ENCODE measurements at regions not wholly inside any gene's neighbourhood (a gene's known extent, or its start where the extent isn't known, plus 50 kb on each side); places are given as distances from the start of the nearest gene placed in this dataset.

DNA sequence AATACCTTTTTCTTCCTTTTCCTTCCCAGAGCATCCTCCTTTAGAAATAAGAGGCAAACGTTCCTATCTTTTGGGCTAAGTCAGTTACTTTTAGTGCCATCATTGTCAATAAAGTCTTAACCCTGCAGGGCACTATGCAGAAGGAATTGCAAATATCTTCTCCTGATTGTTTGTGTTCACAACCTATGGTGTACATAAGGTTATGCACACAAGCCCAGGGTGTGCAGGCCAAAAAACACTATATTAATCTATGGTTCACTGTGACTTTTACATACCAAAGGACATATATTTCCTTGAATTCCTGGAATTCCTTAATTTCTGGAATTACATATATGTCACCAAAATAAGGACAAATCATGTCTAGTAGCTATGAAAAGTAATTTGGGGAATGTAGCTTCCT is 493.5 kb downstream of the MTRR start:
- H3K27ac Mint-ChIP-seq: no peak overlapping the region
- ATAC-seq: no peak
- no peaks in the 10 kb centered on the region for H3K27me3 Mint-ChIP-seq
- no peak overlapping the region for H3K4me3 Mint-ChIP-seq
- DNase-seq: no peak
- no peaks in the 10 kb centered on the region for H3K4me1 Mint-ChIP-seq
- no peaks in the 10 kb centered on the region for H3K36me3 Mint-ChIP-seq (ENCODE audit: low read depth)
- H3K9me3 Mint-ChIP-seq: no peaks in the 10 kb centered on the region

DNA sequence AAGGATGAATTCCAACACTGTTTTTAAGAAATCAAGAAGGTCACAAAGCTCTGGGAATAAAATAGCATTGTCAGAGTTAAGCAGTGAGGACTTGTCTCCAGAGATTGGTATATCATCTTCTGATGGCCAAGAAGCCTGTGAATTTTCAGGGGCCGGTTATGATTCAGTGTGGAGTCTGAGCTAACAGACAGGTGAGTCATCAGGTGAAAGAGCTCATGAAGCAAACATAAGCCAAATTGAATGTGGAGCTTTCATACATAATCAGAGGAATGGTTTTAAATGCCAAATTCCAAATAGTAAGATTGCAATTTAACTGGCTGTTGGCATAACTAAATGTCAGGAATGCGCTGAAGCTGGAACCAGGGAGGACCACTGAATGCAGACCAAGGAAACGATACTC is 494.2 kb downstream of the MTRR start:
- H3K36me3 Mint-ChIP-seq (ENCODE audit: low read depth): no peaks in the 10 kb centered on the region
- H3K4me1 Mint-ChIP-seq: no peaks in the 10 kb centered on the region
- DNase-seq (no peak), ATAC-seq (no peak)
- H3K27ac Mint-ChIP-seq: no peak overlapping the region
- no peaks in the 10 kb centered on the region for H3K27me3 Mint-ChIP-seq
- H3K4me3 Mint-ChIP-seq: no peak overlapping the region
- no peaks in the 10 kb centered on the region for H3K9me3 Mint-ChIP-seq

DNA sequence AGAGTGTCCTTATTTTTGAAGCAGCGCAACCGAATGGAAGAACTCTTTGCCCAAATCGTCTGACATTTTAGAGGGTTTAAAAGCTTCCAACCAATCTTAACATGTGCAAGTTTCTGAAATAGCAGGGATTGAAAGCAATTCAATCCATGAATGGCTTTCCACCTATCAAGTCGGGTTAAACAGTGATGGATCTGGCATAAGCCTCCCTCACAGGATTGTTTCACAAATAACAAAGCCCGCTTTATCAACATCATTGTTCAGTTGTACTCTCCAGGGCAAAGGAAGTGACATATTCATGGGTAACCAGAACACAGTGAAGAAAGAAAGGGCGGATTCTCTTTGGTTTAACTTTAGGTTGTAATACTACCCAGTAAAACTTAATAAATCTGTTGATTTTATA is 497.3 kb downstream of the MTRR start:
- no peak overlapping the region for H3K27ac Mint-ChIP-seq
- no peak for DNase-seq
- H3K36me3 Mint-ChIP-seq (ENCODE audit: low read depth): no peaks in the 10 kb centered on the region
- no peaks in the 10 kb centered on the region for H3K27me3 Mint-ChIP-seq
- H3K4me1 Mint-ChIP-seq: no peaks in the 10 kb centered on the region
- ATAC-seq: no peak
- no peaks in the 10 kb centered on the region for H3K9me3 Mint-ChIP-seq
- no peak overlapping the region for H3K4me3 Mint-ChIP-seq

DNA sequence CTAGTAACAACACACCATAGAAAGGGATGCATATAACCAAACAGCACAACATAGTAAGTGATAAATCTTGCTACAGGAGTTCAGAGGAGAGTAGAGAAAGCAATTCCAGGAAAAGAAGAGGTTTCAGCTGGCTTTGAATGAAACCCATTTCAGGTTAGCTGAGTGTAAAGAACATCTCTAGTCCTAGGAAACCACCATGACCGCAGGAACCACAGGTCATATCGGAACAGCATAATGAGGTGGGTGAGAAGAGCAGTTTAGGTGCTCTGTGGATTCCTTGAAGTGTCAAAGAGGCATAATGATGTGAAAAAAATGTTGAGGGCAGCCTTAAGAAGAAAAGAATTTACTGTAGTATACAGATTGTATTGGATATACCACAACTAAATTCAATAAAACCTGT is 507.5 kb downstream of the MTRR start:
- Mint-ChIP-seq H3K36me3 (ENCODE audit: low read depth) (no peaks in the 10 kb centered on the region), H3K9me3 (peaks cover 11% of the 10 kb centered on the region), H3K27me3 (no peaks in the 10 kb centered on the region), H3K27ac (no peak overlapping the region), H3K4me1 (no peaks in the 10 kb centered on the region), H3K4me3 (no peak overlapping the region)
- DNase-seq: no peak
- ATAC-seq: no peak

DNA sequence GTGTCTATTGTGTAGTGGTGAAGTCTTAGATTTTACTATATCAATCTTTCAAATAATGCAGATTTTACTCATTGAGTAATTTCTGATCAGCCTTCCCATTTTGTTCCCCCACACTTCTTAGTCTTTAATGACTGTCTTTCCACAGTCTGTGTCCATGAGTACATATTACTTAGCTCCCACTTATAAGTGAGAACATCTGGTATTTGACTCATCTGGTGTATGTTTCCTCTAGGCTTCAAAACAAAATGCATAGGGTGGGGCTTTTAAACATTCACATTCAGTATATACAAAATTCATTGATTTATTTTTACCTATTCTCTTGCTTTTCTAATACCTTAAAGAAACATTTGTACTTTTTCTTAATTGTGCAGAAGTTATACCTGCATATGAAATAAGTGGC is 513.0 kb downstream of the MTRR start:
- Mint-ChIP-seq H3K36me3 (ENCODE audit: low read depth) (no peaks in the 10 kb centered on the region), H3K27ac (no peak overlapping the region), H3K4me3 (no peak overlapping the region), H3K27me3 (peaks cover 2% of the 10 kb centered on the region), H3K9me3 (peaks cover 3% of the 10 kb centered on the region), H3K4me1 (no peaks in the 10 kb centered on the region)
- no peak for ATAC-seq
- no peak for DNase-seq

DNA sequence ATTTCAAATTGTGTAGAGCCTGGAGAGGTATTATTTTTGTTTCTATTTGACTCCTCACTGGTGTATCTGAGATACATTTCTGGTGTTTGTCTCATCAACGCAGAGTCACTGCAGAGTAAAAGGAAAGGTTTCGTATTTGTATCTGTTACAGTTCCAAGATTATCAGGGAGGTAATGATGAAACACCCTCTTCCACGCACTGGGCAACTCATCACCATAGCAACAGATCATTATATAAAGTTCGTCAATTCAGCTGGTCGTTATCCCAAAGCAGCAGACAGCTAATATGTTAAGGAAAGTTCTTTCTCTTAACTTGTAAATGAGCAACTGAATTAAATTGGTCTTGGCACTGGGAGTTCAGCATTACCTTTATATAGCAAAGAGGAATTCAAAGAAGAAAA is 513.5 kb downstream of the MTRR start:
- H3K4me3 Mint-ChIP-seq: no peak overlapping the region
- no peak for ATAC-seq
- DNase-seq: no peak
- H3K27me3 Mint-ChIP-seq: peaks cover 2% of the 10 kb centered on the region
- H3K4me1 Mint-ChIP-seq: no peaks in the 10 kb centered on the region
- no peaks in the 10 kb centered on the region for H3K36me3 Mint-ChIP-seq (ENCODE audit: low read depth)
- H3K27ac Mint-ChIP-seq: no peak overlapping the region
- peaks cover 3% of the 10 kb centered on the region for H3K9me3 Mint-ChIP-seq

DNA sequence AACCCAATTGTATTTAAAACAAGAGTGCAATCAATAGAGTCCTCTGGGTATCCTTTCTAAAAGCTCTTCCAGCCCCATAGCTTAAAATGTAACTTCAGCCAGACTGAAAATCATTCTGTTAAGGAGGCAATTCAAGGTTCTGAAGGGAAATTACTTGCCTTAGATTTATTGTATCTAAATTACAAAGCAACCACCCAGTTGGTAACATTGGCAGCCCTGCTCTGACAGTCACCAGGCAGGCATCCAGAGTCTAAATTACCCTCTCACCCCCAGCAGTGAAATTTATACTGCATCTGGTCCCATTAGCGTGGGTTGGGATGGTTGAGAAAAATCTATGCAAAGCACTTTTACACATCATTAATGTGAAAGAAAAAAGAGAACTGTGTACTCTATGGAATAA is 514.7 kb downstream of the MTRR start:
- Mint-ChIP-seq H3K9me3 (no peaks in the 10 kb centered on the region), H3K27me3 (peaks cover 2% of the 10 kb centered on the region), H3K4me1 (no peaks in the 10 kb centered on the region), H3K36me3 (ENCODE audit: low read depth) (no peaks in the 10 kb centered on the region), H3K27ac (no peak overlapping the region), H3K4me3 (no peak overlapping the region)
- DNase-seq (no peak), ATAC-seq (no peak)

DNA sequence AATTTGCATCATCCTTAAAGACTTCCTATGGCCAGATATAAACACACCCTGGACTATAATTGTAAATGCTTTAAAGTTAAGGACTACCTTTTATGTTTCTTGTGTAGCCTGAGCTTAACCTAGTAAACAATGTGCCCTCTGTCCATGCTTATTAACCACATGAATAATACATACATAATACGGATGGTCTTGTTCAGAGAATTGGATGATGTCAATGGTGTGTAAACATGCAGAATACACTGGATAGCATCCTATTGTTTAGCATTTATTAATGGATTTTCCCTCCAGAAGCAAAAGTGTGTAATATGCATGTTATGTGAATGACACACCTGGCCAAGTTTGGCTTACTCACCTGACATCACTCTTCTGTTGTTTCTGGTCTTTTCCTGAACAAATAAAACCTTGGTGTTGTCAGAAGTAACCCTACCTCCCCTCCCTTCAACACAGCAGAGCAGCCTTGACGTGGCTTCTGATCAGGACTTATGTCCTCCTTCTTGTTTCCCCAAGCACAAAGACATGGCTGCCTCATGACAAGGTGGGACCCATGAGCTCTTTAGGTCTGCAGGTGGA is 517.9 kb downstream of the MTRR start:
- Mint-ChIP-seq H3K36me3 (ENCODE audit: low read depth) (no peaks in the 10 kb centered on the region), H3K27ac (no peak overlapping the region), H3K4me3 (no peak overlapping the region), H3K27me3 (peaks cover 2% of the 10 kb centered on the region), H3K9me3 (no peaks in the 10 kb centered on the region), H3K4me1 (no peaks in the 10 kb centered on the region)
- no peak for ATAC-seq
- DNase-seq: no peak

DNA sequence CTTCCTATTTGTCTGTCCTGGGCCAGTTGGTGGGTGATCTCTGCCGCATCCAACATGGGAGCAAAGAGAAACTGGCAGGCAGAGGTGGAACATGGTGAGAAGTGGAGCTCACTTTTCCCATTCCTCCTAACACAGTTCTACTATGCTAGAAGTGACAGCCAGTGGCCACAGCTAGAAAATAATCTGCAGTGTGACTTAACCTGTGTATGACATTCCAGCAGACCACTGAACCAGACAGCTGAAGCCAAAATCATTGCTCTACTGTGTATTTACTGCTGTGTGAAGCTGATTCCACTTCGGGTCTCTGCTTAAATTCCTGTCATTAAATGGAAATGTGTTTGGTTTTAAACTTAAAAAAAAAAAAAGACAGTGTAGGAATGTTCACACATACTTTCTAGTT is 523.0 kb downstream of the MTRR start:
- no peak for ATAC-seq
- DNase-seq: no peak
- Mint-ChIP-seq H3K27me3 (no peaks in the 10 kb centered on the region), H3K36me3 (ENCODE audit: low read depth) (no peaks in the 10 kb centered on the region), H3K27ac (no peak overlapping the region), H3K9me3 (no peaks in the 10 kb centered on the region), H3K4me3 (no peak overlapping the region), H3K4me1 (no peaks in the 10 kb centered on the region)

DNA sequence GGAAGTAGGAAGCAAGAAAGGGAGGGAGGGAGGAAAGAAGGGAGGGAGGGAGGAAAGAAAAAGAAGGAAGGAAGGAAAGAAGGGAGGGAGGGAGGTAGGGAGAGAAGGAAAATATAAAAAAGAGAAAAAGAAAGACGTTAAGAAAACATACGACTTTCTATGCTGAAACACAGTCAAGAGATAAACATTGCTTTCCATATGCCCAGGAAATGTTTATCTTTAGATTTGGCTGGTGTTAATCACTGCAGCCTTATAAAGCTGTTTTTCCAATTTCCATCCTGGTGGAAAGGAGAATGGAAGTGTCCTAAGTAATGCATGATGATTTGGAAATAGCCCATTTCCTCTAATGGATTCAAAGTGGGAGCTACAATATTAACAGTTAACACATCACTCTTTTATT is 524.3 kb downstream of the MTRR start:
- no peak for DNase-seq
- H3K36me3 Mint-ChIP-seq (ENCODE audit: low read depth): no peaks in the 10 kb centered on the region
- H3K9me3 Mint-ChIP-seq: no peaks in the 10 kb centered on the region
- no peak overlapping the region for H3K27ac Mint-ChIP-seq
- H3K27me3 Mint-ChIP-seq: no peaks in the 10 kb centered on the region
- H3K4me3 Mint-ChIP-seq: no peak overlapping the region
- H3K4me1 Mint-ChIP-seq: no peaks in the 10 kb centered on the region
- ATAC-seq: no peak

DNA sequence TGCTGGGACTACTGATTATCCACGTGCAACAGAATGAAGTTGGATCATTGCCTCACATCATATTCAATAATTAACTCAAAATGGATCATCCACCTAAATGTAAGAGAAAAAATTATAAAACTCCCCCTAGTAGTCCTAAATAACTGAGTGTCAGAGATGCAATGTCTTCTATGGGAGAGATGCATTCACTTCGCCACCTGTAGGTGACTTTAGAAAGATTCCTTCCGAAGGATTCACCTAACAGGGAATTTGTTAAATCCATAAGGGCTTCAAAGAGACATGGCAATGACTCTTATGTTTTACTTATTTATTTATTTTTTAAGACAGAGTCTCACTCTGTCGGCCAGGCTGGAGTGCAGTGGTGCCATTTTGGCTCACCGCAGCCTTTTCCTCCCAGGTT is 526.0 kb downstream of the MTRR start:
- no peak overlapping the region for H3K4me3 Mint-ChIP-seq
- no peaks in the 10 kb centered on the region for H3K36me3 Mint-ChIP-seq (ENCODE audit: low read depth)
- H3K27ac Mint-ChIP-seq: no peak overlapping the region
- H3K27me3 Mint-ChIP-seq: no peaks in the 10 kb centered on the region
- no peaks in the 10 kb centered on the region for H3K9me3 Mint-ChIP-seq
- ATAC-seq: no peak
- no peaks in the 10 kb centered on the region for H3K4me1 Mint-ChIP-seq
- DNase-seq: no peak

DNA sequence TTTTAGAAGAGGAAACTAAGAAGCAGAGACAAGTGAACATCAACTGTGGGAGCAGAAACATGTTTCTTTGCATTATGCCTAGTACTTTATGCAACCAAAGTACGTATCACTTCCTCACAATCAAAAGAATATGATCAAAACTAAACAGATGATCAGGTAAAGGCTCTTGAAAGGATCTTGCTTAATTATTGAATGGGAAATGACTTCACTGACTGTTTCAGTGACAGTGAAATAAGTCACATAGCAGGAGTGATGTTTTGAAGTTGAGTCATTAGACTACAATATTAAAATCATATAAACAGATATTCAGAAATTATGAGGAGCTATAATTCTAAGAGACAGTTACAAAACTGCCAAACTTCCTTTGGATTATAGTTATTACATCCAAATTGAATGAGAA is 527.3 kb downstream of the MTRR start:
- no peak overlapping the region for H3K4me3 Mint-ChIP-seq
- H3K9me3 Mint-ChIP-seq: no peaks in the 10 kb centered on the region
- no peaks in the 10 kb centered on the region for H3K36me3 Mint-ChIP-seq (ENCODE audit: low read depth)
- H3K4me1 Mint-ChIP-seq: no peaks in the 10 kb centered on the region
- H3K27ac Mint-ChIP-seq: no peak overlapping the region
- no peaks in the 10 kb centered on the region for H3K27me3 Mint-ChIP-seq
- DNase-seq: no peak
- no peak for ATAC-seq

DNA sequence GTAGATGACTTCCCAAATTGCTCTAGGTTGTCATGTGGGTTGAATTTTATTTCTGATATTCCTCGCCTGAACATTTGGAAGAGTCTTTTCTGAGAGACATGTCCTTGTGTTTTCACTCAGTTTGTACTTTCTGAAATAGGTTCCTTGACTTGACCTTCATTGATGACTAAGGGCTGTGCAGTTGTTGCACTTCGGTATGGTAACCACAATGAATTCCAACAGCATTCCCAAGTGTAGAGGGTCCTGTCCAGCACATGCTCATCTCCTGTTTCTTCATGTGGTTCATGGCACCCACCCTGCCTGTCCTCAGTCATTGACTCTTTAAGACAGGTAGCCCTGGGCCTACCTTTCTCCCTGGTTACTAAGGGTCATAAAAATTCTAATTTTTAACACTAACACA is 527.8 kb downstream of the MTRR start:
- Mint-ChIP-seq H3K4me3 (no peak overlapping the region), H3K27ac (no peak overlapping the region)
- ATAC-seq: no peak

DNA sequence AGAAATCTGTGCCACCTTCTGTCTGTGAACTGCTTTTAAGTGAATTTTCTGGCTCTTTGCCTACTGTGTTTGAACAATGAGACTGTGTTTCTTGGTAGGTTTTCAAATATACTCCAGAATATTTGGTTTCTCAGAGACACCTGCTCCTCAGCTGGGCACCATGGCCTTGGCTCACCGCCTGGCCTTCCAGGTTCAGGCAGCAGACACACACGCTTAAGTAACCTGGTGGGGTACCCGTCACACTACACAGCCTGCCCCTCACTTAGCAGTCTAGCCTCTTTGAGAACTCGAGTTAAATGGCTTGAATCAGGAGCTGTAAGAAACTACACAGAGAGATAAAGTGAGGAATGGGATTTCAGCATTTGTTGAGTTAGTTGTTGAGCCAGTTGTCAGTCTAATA is 530.5 kb downstream of the MTRR start:
- no peaks in the 10 kb centered on the region for H3K27me3 Mint-ChIP-seq
- DNase-seq: no peak
- H3K4me1 Mint-ChIP-seq: no peaks in the 10 kb centered on the region
- no peak overlapping the region for H3K4me3 Mint-ChIP-seq
- H3K9me3 Mint-ChIP-seq: peaks cover 9% of the 10 kb centered on the region
- no peak for ATAC-seq
- H3K27ac Mint-ChIP-seq: no peak overlapping the region
- H3K36me3 Mint-ChIP-seq (ENCODE audit: low read depth): no peaks in the 10 kb centered on the region

More for the DNA sequence above, 527.8 kb downstream of the MTRR start:
- H3K9me3 Mint-ChIP-seq: no peaks in the 10 kb centered on the region
- no peaks in the 10 kb centered on the region for H3K36me3 Mint-ChIP-seq (ENCODE audit: low read depth)
- no peak for DNase-seq
- H3K27me3 Mint-ChIP-seq: no peaks in the 10 kb centered on the region
- H3K4me1 Mint-ChIP-seq: no peaks in the 10 kb centered on the region

DNA sequence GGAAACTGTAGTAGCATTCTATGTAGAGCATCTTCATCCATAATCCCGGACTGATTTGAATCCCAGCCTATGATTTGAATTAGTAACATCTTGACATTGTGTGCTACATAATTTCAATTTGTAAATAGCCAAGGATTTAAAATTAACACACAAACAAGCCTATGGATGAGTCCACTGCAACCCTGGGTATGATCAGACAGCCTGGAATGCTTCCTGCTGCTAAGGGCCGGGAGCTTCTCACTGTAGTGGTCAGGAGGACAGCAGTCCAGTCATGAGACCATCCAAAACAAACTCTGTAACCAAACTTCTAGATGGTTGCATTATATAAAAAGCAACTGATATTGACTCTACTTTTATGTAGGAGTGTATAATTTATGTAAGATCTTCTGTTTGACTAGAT is 539.3 kb downstream of the MTRR start:
- no peak for DNase-seq
- Mint-ChIP-seq H3K4me3 (no peak overlapping the region), H3K9me3 (peaks cover 5% of the 10 kb centered on the region), H3K27ac (no peak overlapping the region), H3K4me1 (no peaks in the 10 kb centered on the region), H3K36me3 (ENCODE audit: low read depth) (no peaks in the 10 kb centered on the region), H3K27me3 (peaks cover 2% of the 10 kb centered on the region)
- ATAC-seq: no peak

DNA sequence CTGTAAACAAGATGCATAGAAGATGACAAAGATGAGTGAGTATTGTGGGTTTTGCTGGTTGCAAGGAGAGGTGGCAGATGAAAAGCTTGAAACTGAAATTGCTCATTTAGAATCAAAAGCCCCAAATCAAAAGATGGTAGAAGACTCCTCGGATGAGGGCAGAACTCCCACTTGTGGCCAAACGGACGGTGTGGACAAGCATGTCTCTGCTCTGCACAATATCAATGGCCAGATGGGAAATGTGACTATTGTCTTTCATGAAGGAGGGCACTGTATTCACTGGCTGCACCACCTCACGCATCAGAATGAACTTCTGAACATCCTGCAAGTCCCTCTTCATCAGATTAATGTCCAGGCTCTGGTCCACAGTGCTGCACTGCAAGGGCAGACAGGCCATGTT is 541.7 kb downstream of the MTRR start:
- Mint-ChIP-seq H3K4me3 (no peak overlapping the region), H3K4me1 (no peaks in the 10 kb centered on the region), H3K27ac (no peak overlapping the region), H3K9me3 (no peaks in the 10 kb centered on the region), H3K36me3 (ENCODE audit: low read depth) (peaks cover 2% of the 10 kb centered on the region), H3K27me3 (peaks cover 4% of the 10 kb centered on the region)
- no peak for ATAC-seq
- DNase-seq: no peak

Measured in activated naive CD8-positive, alpha-beta T cell treated with anti-CD3 and anti-CD28 coated beads, Interleukin-2, amount 50 U/mL, for 24 hours (primary cell).